HepG2 (cell line): ENCODE measurements at regions not wholly inside any gene's neighbourhood (a gene's known extent, or its start where the extent isn't known, plus 50 kb on each side); places are given as distances from the start of the nearest gene placed in this dataset.

ENCODE experiments used
- CHD2 ChIP-seq: IDR thresholded peaks from 2 replicates; pipeline ENCODE4 v1.6.1; 2011; ENCODE audit warnings: low read depth, low read length, improper control_type of control experiment
- CTCF ChIP-seq: sonication (generic); formaldehyde crosslinking; IDR thresholded peaks from 2 replicates; pipeline ENCODE4 v1.5.0; 2020; ENCODE audit warnings: mild to moderate bottlenecking, missing genetic modification reagents, moderate library complexity
- ETS1 ChIP-seq: sonication (generic); formaldehyde crosslinking; IDR thresholded peaks from 2 replicates; pipeline ENCODE4 v1.4.0; 2020; ENCODE audit warnings: missing genetic modification reagents
- PBX3 ChIP-seq: sonication (generic); formaldehyde crosslinking; IDR thresholded peaks from 2 replicates; pipeline ENCODE4 v1.8.1; 2023; ENCODE audit warnings: missing genetic modification reagents, inconsistent platforms, borderline replicate concordance
- SNAPC5 ChIP-seq: sonication (generic); formaldehyde crosslinking; IDR thresholded peaks from 2 replicates; pipeline ENCODE4 v1.8.1; 2023; ENCODE audit warnings: mild to moderate bottlenecking, missing genetic modification reagents, borderline replicate concordance
- ZBED4 ChIP-seq: sonication (generic); formaldehyde crosslinking; IDR thresholded peaks from 2 replicates; pipeline ENCODE4 v1.4.0; 2020; ENCODE audit warnings: missing genetic modification reagents, borderline replicate concordance
- ZNF205 ChIP-seq: IDR thresholded peaks from 2 replicates; pipeline ENCODE4 v1.6.1; 2018; ENCODE audit warnings: missing biosample characterization, missing genetic modification reagents

GRCh38 chr1:223472057-223472456 lies 78.8 kb downstream of the CCDC185 start:
- TF ChIP-seq ETS1 (CRISPR knock-in tag) (no peak), PBX3 (CRISPR knock-in tag) (no peak), ZBED4 (CRISPR knock-in tag) (no peak), SNAPC5 (CRISPR knock-in tag) (no peak), CHD2 (no peak), CTCF (no peak), ZNF205 (CRISPR knock-in tag) (no peak)
